ENCODE measurements at regions not wholly inside any gene's neighbourhood (a gene's known extent, or its start where the extent isn't known, plus 50 kb on each side); places are given as distances from the start of the nearest gene placed in this dataset.
"Not testable (repeated sequence)": the region's sequence is repeated elsewhere in the genome, so short reads cannot be mapped to it uniquely, and the experiment has no call there.

DNA sequence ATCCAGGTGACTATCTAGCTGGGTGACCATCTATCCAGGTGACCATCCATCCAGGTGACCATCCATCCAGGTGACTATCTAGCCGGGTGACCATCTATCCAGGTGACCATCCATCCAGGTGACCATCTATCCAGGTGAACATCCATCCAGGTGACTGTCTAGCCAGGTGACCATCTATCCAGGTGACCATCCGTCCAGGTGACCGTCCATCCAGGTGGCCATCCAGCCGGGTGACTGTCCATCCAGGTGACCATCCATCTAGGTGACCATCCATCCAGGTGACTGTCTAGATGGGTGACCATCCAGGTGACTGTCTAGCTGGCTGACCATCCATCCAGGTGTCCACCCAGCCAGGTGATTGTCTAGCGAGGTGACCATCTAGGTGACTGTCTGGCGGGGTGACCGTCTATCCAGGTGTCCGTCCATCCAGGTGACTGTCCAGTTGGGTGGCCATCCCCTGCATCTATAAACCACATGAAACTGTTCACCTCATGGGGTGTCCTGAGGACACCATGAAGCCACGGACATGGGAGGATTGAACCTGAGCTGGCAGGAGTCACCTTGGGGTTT lies 305.3 kb downstream of the NDUFA10 start:
- H3K27me3 ChIP-seq = no peaks in the 10 kb centered on the region
- no peak overlapping the region for H3K4me3 ChIP-seq
- no peak overlapping the region for H3K27ac ChIP-seq
- H3K36me3 ChIP-seq = no peaks in the 10 kb centered on the region
- no peaks in the 10 kb centered on the region for H3K9me3 ChIP-seq
- 84 to 94% (median 91%) methylated on average over 9 of the region's 9 CpGs for WGBS, 5 donors
- TF ChIP-seq EP300 (IDR thresholded peaks at IDR 0.05) (no peak), POLR2A (IDR thresholded peaks at IDR 0.05) (no peak), POLR2AphosphoS5 (IDR thresholded peaks at IDR 0.05) (no peak)
- TF ChIP-seq, protein P1, sequence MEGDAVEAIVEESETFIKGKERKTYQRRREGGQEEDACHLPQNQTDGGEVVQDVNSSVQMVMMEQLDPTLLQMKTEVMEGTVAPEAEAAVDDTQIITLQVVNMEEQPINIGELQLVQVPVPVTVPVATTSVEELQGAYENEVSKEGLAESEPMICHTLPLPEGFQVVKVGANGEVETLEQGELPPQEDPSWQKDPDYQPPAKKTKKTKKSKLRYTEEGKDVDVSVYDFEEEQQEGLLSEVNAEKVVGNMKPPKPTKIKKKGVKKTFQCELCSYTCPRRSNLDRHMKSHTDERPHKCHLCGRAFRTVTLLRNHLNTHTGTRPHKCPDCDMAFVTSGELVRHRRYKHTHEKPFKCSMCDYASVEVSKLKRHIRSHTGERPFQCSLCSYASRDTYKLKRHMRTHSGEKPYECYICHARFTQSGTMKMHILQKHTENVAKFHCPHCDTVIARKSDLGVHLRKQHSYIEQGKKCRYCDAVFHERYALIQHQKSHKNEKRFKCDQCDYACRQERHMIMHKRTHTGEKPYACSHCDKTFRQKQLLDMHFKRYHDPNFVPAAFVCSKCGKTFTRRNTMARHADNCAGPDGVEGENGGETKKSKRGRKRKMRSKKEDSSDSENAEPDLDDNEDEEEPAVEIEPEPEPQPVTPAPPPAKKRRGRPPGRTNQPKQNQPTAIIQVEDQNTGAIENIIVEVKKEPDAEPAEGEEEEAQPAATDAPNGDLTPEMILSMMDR (IDR thresholded peaks at IDR 0.05) = no peak
- DNase-seq = no peak
- peaks cover 0 to 10% (median 8%) of the 10 kb centered on the region in 4 donors for H3K4me1 ChIP-seq
- intact Hi-C loops (cut with DNase I; ENCODE audit: low total_unique reads) = no loop called here

DNA sequence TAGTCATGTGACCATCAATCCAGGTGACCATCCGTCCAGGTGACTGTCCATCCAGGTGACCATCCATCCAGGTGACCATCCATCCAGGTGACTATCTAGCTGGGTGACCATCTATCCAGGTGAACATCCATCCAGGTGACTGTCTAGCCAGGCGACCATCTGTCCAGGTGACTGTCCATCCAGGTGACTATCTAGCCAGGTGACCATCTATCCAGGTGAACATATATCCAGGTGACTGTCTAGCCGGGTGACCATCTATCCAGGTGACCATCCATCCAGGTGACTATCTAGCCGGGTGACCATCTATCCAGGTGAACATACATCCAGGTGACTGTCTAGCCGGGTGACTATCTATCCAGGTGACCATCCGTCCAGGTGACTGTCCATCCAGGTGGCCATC lies 306.2 kb downstream of the NDUFA10 start:
- DNase-seq; intact Hi-C loops (cut with DNase I; ENCODE audit: low total_unique reads): not testable (repeated sequence)
- WGBS, 5 donors = 70 to 92% (median 88%) methylated on average over 6 of the region's 6 CpGs

DNA sequence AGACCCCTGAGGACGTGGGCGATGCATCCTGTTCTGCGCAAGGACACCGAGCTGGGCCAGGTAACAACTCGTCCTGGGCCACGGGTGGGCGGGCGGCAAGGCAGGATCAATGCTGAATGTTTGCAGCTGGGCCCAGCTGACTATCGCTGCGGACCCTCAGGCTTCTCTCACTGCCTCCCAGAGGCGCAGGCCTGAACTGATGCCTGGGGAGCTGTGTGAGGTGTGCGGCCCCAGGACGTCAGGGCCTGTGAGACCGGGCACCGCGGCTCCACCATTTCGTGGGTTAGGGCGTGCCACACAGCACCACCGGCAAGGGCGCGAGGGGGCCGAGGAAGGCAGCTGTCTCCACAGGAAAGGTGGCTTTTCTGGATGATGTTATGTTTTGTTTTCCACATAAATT lies 307.4 kb downstream of the NDUFA10 start:
- H3K27ac ChIP-seq = peak overlapping the region in 1 of 5 donors; percentile 70
- no peak overlapping the region for H3K4me3 ChIP-seq
- H3K4me1 ChIP-seq = peaks cover 0 to 10% (median 8%) of the 10 kb centered on the region in 4 donors
- peaks cover 0 to 20% (median 15%) of the 10 kb centered on the region in 4 donors for H3K9me3 ChIP-seq
- intact Hi-C loops (cut with DNase I; ENCODE audit: low total_unique reads) = no loop called here
- 85 to 92% (median 89%) methylated on average over 14 to 22 of the region's 22 CpGs for WGBS, 5 donors
- no peaks in the 10 kb centered on the region for H3K36me3 ChIP-seq
- no peak for DNase-seq
- no peaks in the 10 kb centered on the region for H3K27me3 ChIP-seq
- TF ChIP-seq, protein P1 (IDR thresholded peaks at IDR 0.05) = no peak

More for the DNA sequence above, 306.2 kb downstream of the NDUFA10 start:
- not testable (repeated sequence) for H3K9me3 ChIP-seq, H3K27me3 ChIP-seq, H3K36me3 ChIP-seq, H3K4me1 ChIP-seq, H3K4me3 ChIP-seq, H3K27ac ChIP-seq

DNA sequence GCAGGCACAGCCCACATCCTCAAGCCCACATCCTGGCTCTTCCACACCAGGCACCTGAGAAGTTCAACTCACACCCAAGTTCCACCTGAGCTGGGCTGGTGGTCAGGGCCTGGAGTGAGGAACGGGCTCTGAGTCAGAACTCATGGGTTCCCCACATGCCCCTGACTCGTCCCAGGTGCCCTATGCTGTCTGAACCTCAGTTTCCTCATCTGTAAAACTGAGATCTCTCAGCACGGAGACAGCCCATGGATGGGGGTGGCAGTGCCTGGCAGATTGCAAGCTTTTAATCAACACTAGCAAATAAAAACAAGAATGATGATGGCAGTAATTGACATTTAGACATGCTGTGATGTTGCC lies 307.8 kb downstream of the NDUFA10 start:
- Histone ChIP-seq H3K27me3 (no peaks in the 10 kb centered on the region), H3K36me3 (no peaks in the 10 kb centered on the region), H3K27ac (peak overlapping the region in 1 of 5 donors; percentile 70), H3K9me3 (peaks cover 3 to 24% (median 19%) of the 10 kb centered on the region in 4 donors), H3K4me1 (peaks cover 0 to 10% (median 8%) of the 10 kb centered on the region in 4 donors), H3K4me3 (no peak overlapping the region)
- no peak for DNase-seq
- WGBS, 5 donors = 60 to 81% (median 69%) methylated on average over 3 of the region's 3 CpGs
- intact Hi-C loops (cut with DNase I; ENCODE audit: low total_unique reads) = no loop called here
- no peak for TF ChIP-seq EP300 (IDR thresholded peaks at IDR 0.05)
- TF ChIP-seq, protein P1 (IDR thresholded peaks at IDR 0.05) = no peak

DNA sequence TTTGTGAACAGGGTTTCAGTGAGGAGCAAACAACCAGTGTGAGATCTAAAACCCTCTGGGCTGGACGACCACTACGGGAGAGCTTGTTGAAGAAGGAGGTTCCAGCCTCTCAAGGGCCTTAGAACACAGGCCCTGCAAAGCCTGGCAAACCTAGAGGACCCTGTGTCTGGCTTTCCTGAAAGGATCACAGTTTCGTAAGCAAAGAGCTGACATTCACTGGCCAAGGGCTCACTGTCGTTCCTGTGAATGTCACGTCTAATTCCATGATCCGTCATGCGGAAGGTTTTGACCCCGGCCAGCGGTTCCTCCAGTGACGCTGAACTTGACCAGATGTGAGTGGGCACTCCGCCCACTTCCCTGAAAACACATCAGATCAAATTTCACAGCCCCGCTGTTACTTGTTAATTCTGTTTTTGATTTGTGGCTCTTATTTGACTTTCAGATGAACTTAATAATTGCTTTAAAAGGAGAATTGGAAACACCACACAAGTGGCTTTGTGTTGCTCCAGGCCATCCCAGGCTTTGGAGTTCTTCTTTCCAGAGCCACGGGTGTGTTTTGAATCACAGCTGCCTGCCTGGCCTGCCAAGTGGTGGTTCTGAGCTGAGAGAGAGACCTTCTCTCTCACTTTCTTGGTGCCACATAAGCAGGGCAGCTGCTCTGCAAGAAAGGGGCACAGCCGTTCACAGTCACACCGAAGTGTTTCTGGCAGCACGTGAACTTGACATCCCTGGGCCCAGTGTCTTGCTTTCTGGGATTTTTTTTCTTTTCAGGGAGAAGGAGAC lies 308.4 kb downstream of the NDUFA10 start:
- TF ChIP-seq, protein P1 (IDR thresholded peaks at IDR 0.05) = no peak
- TF ChIP-seq EP300 (IDR thresholded peaks at IDR 0.05) = no peak
- no peak for TF ChIP-seq POLR2A (IDR thresholded peaks at IDR 0.05)
- no peak for TF ChIP-seq POLR2AphosphoS5 (IDR thresholded peaks at IDR 0.05)
- 44 to 56% (median 50%) methylated on average over 16 of the region's 16 CpGs for WGBS, 5 donors
- Histone ChIP-seq H3K4me3 (no peak overlapping the region), H3K4me1 (peaks cover 0 to 10% (median 8%) of the 10 kb centered on the region in 4 donors), H3K27me3 (no peaks in the 10 kb centered on the region), H3K9me3 (peaks cover 4 to 29% (median 23%) of the 10 kb centered on the region in 4 donors), H3K27ac (peak overlapping the region in 2 of 5 donors; percentile 10 to 70), H3K36me3 (no peaks in the 10 kb centered on the region)
- peak in 1 of 2 donors; percentile 80 for DNase-seq
- intact Hi-C loops (cut with DNase I; ENCODE audit: low total_unique reads) = no loop called here

Data from stomach (tissue), 8 donors.